ENCODE measurements at regions not wholly inside any gene's neighbourhood (a gene's known extent, or its start where the extent isn't known, plus 50 kb on each side); places are given as distances from the start of the nearest gene placed in this dataset.

DNA sequence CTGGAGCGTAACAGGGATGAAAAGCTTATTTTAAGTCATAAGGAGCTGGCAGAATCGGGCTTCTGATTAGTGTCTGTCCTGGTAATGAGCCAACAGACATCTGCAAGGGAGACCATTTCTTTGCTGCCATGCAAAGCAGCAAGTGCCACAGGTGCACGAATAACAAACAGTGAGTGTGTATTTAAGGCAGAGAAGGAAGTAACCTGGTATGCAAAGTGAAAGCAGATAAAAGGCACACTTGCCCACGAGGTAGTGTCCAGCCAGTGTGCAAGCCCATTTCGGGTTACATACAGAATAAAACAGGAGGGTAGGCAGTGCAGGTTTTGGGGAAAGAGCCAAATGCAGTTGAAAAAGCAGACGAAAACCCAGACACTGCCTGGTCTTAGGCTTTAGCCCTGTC, 1153.7 kb downstream of the SI start:
- intact Hi-C loops (cut with micrococcal nuclease) (no loop called here), dilution Hi-C loops (cut with MboI; ENCODE audit: extremely low pct_ligation_motif_present, low sequenced_read_pairs) (no loop called here)
- TF ChIP-seq, protein P1, sequence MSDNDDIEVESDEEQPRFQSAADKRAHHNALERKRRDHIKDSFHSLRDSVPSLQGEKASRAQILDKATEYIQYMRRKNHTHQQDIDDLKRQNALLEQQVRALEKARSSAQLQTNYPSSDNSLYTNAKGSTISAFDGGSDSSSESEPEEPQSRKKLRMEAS (IDR thresholded peaks at IDR 0.05; ENCODE audit: insufficient read depth, insufficient read length), result no peak
- no peak for TF ChIP-seq EZH2 (IDR thresholded peaks at IDR 0.05; ENCODE audit: borderline replicate concordance, low read depth, low read length, severe bottlenecking)
- no peak for DNase-seq (ENCODE audit: low read depth, low spot score)
- H3K9ac ChIP-seq (replicated peaks; ENCODE audit: extremely low read depth, insufficient read depth, low read length), result no peak overlapping the region
- H4K20me1 ChIP-seq (replicated peaks; ENCODE audit: control insufficient read depth, extremely low read depth, insufficient read depth, low read length), result no peaks in the 10 kb centered on the region
- H3K79me2 ChIP-seq (ENCODE audit: control insufficient read depth, insufficient read depth, low read length), result no peaks in the 10 kb centered on the region
- ChIA-PET POLR2A (no interaction called here), CTCF (no interaction called here)
- H2AFZ ChIP-seq (ENCODE audit: low read depth, low read length), result no peak overlapping the region
- H3K36me3 ChIP-seq (ENCODE audit: control insufficient read depth in 2 of 2, extremely low read depth in 1 of 2, insufficient read depth in 2 of 2, low read length in 2 of 2), result no peaks in the 10 kb centered on the region
- H3K27ac ChIP-seq (ENCODE audit: insufficient read depth, low read depth, low read length), result no peak overlapping the region
- H3K4me1 ChIP-seq (ENCODE audit: control insufficient read depth, extremely low read depth, insufficient read depth, low read length), result no peaks in the 10 kb centered on the region
- peaks cover 2% of the 10 kb centered on the region for H3K9me3 ChIP-seq (replicated peaks; ENCODE audit: control insufficient read depth, insufficient read depth, low read length)
- H3K4me3 ChIP-seq (replicated peaks in 1 of 3; ENCODE audit: insufficient read depth in 1 of 3, low read depth in 1 of 3, low read length in 3 of 3), result no peak overlapping the region
- H3K4me2 ChIP-seq (ENCODE audit: insufficient read depth, low read length), result no peak overlapping the region
- no peaks in the 10 kb centered on the region for H3K27me3 ChIP-seq (ENCODE audit: control insufficient read depth in 2 of 2, insufficient read depth in 2 of 2, low read length in 2 of 2)
- BruUV-seq (replicated peaks), result no TSS peak
- FAIRE-seq, result no peak
- no peaks in the 10 kb centered on the region for H3K9me1 ChIP-seq (replicated peaks; ENCODE audit: control insufficient read depth, extremely low read depth, insufficient read depth, low read length)

GRCh38 chr3:163919154-163919553, 1159.1 kb downstream of the SI start:
- Histone ChIP-seq H3K27ac (ENCODE audit: insufficient read depth, low read depth, low read length) (no peak overlapping the region), H3K27me3 (ENCODE audit: control insufficient read depth in 2 of 2, insufficient read depth in 2 of 2, low read length in 2 of 2) (no peaks in the 10 kb centered on the region), H3K79me2 (ENCODE audit: control insufficient read depth, insufficient read depth, low read length) (no peaks in the 10 kb centered on the region), H3K4me2 (ENCODE audit: insufficient read depth, low read length) (no peak overlapping the region), H3K36me3 (ENCODE audit: control insufficient read depth in 2 of 2, extremely low read depth in 1 of 2, insufficient read depth in 2 of 2, low read length in 2 of 2) (no peaks in the 10 kb centered on the region), H3K4me1 (ENCODE audit: control insufficient read depth, extremely low read depth, insufficient read depth, low read length) (no peaks in the 10 kb centered on the region), H3K9me1 (replicated peaks; ENCODE audit: control insufficient read depth, extremely low read depth, insufficient read depth, low read length) (no peaks in the 10 kb centered on the region), H3K9ac (replicated peaks; ENCODE audit: extremely low read depth, insufficient read depth, low read length) (no peak overlapping the region), H2AFZ (ENCODE audit: low read depth, low read length) (no peak overlapping the region), H4K20me1 (replicated peaks; ENCODE audit: control insufficient read depth, extremely low read depth, insufficient read depth, low read length) (no peaks in the 10 kb centered on the region), H3K4me3 (replicated peaks in 1 of 3; ENCODE audit: insufficient read depth in 1 of 3, low read depth in 1 of 3, low read length in 3 of 3) (no peak overlapping the region), H3K9me3 (replicated peaks; ENCODE audit: control insufficient read depth, insufficient read depth, low read length) (peaks cover 3% of the 10 kb centered on the region)
- FAIRE-seq (no peak), DNase-seq (ENCODE audit: low read depth, low spot score) (no peak)
- intact Hi-C loops (cut with micrococcal nuclease), result loop anchor here (5.0 kb wide), 1 partner anchor 1268 kb away; no protein-coding TSS in a partner anchor
- BruUV-seq (replicated peaks), result no TSS peak
- ChIA-PET POLR2A (no interaction called here), CTCF (no interaction called here)
- dilution Hi-C loops (cut with MboI; ENCODE audit: extremely low pct_ligation_motif_present, low sequenced_read_pairs), result no loop called here
- TF ChIP-seq GATA2 (IDR thresholded peaks at IDR 0.05; ENCODE audit: insufficient read depth, insufficient read length, low read depth, low read length) (no peak), EZH2 (IDR thresholded peaks at IDR 0.05; ENCODE audit: borderline replicate concordance, low read depth, low read length, severe bottlenecking) (no peak), POLR2A (IDR thresholded peaks at IDR 0.05; ENCODE audit: low read depth, low read length) (no peak)

Measured in endothelial cell of umbilical vein (primary cell).